Neural cell (in vitro differentiated cells): ENCODE measurements at regions not wholly inside any gene's neighbourhood (a gene's known extent, or its start where the extent isn't known, plus 50 kb on each side); places are given as distances from the start of the nearest gene placed in this dataset.

Experiments
- H2AFZ ChIP-seq: fragments of 200-600, 300-800 bp; sonication (generic), shearing (Covaris generic); 2 replicates; pipeline ENCODE4 v1.6.0; 2014; ENCODE audit warnings: low read depth, mild to moderate bottlenecking, antibody characterized with exemption, low read length, moderate library complexity
- H3F3A ChIP-seq: fragments of 200-600 bp; shearing (Covaris generic); 2 replicates; pipeline ENCODE4 v1.6.1; 2016; ENCODE audit warnings: mild to moderate bottlenecking, moderate library complexity, mixed read lengths, antibody characterized with exemption, low read length; ENCODE audit not compliant: insufficient read depth, poor library complexity, severe bottlenecking
- H3K27ac ChIP-seq: fragments of 200-600, 300-800 bp; sonication (generic), shearing (Covaris generic); 2 replicates; pipeline ENCODE4 v1.5.1; 2014; ENCODE audit warnings: mild to moderate bottlenecking, low read length, moderate library complexity
- H3K27me3 ChIP-seq: fragments of 300-800, 200-600 bp; sonication (generic), shearing (Covaris generic); 2 replicates; pipeline ENCODE4 v1.6.0; 2014; ENCODE audit warnings: mild to moderate bottlenecking, low read depth, low read length, moderate library complexity; ENCODE audit not compliant: insufficient read depth
- H3K36me3 ChIP-seq: fragments of 300-800, 200-600 bp; sonication (generic), shearing (Covaris generic); 2 replicates; pipeline ENCODE4 v1.5.1; 2014; ENCODE audit warnings: mild to moderate bottlenecking, antibody characterized with exemption, low read length, moderate library complexity; ENCODE audit not compliant: insufficient read depth
- H3K4me2 ChIP-seq: fragments of 300-800, 200-600 bp; sonication (generic), shearing (Covaris generic); 2 replicates; pipeline ENCODE4 v1.6.0; 2014; ENCODE audit warnings: mild to moderate bottlenecking, low read length
- H3K4me3 ChIP-seq: fragments of 300-800, 200-600 bp; sonication (generic), shearing (Covaris generic); 2 replicates; pipeline ENCODE4 v1.5.1; 2014; ENCODE audit warnings: mild to moderate bottlenecking, low read length, moderate library complexity
- H3K79me2 ChIP-seq: fragments of 200-600 bp; shearing (Covaris generic); replicated peaks from 2 replicates; pipeline ENCODE4 v1.6.0; 2014; ENCODE audit warnings: mild to moderate bottlenecking, low read length, moderate library complexity; ENCODE audit not compliant: insufficient read depth
- H3K9ac ChIP-seq: fragments of 300-800, 200-600 bp; sonication (generic), shearing (Covaris generic); 2 replicates; pipeline ENCODE4 v1.6.1; 2016; ENCODE audit warnings: mild to moderate bottlenecking, low read length, mixed read lengths
- H3K9me2 ChIP-seq: fragments of 200-600 bp; shearing (Covaris generic); 2 replicates; pipeline ENCODE4 v1.6.1; 2016; ENCODE audit warnings: mild to moderate bottlenecking, low read length, mixed read lengths; ENCODE audit not compliant: insufficient read depth
- H3K9me3 ChIP-seq: fragments of 200-600, 300-800 bp; sonication (generic), shearing (Covaris generic); 2 replicates; pipeline ENCODE4 v1.6.1; 2016; ENCODE audit warnings: mild to moderate bottlenecking, mixed run types, low read length, moderate library complexity, mixed read lengths
- H4K20me1 ChIP-seq: fragments of 200-600 bp; shearing (Covaris generic); 2 replicates; pipeline ENCODE4 v1.6.1; 2016; ENCODE audit warnings: mild to moderate bottlenecking, mixed run types; ENCODE audit not compliant: insufficient read depth
- EP300 ChIP-seq: fragments of 450-650 bp; conservative IDR thresholded peaks from 2 replicates; pipeline ENCODE4 v1.6.1; 2014; ENCODE audit warnings: antibody characterized with exemption, mild to moderate bottlenecking, moderate library complexity; ENCODE audit not compliant: poor library complexity, severe bottlenecking
- EZH2 ChIP-seq: fragments of 200-600, 300-800 bp; shearing (Covaris generic), sonication (generic); IDR thresholded peaks from 2 replicates; pipeline ENCODE4 v1.6.1; 2014; ENCODE audit warnings: antibody characterized with exemption, low read length, borderline replicate concordance, mild to moderate bottlenecking; ENCODE audit not compliant: insufficient read depth, poor library complexity, severe bottlenecking
- MXI1 ChIP-seq: fragments of 450-650 bp; conservative IDR thresholded peaks from 2 replicates; pipeline ENCODE4 v1.6.1; 2014; ENCODE audit warnings: antibody characterized with exemption, mild to moderate bottlenecking; ENCODE audit not compliant: poor library complexity, severe bottlenecking
- POLR2AphosphoS5 ChIP-seq: IDR thresholded peaks from 2 replicates; pipeline ENCODE4 v1.6.1; 2012
- RAD21 ChIP-seq: fragments of 450-650 bp; conservative IDR thresholded peaks from 2 replicates; pipeline ENCODE4 v1.6.1; 2014; ENCODE audit warnings: antibody characterized with exemption, mild to moderate bottlenecking, moderate library complexity
- SMC3 ChIP-seq: fragments of 450-650 bp; conservative IDR thresholded peaks from 2 replicates; pipeline ENCODE4 v1.6.1; 2014; ENCODE audit warnings: antibody characterized with exemption, mild to moderate bottlenecking, moderate library complexity; ENCODE audit not compliant: poor library complexity
- TAF1 ChIP-seq: IDR thresholded peaks from 2 replicates; pipeline ENCODE4 v1.6.1; 2012; ENCODE audit warnings: low read depth
- TF ChIP-seq, protein P1 (sequence below): IDR thresholded peaks from 2 replicates; pipeline ENCODE4 v1.6.1; 2012; ENCODE audit warnings: borderline replicate concordance
- TF ChIP-seq, protein P2 (sequence below): fragments of 450-650 bp; IDR thresholded peaks from 2 replicates; pipeline ENCODE4 v1.5.1; 2014; ENCODE audit warnings: antibody characterized with exemption, mild to moderate bottlenecking, moderate library complexity; ENCODE audit not compliant: poor library complexity, severe bottlenecking

DNA sequence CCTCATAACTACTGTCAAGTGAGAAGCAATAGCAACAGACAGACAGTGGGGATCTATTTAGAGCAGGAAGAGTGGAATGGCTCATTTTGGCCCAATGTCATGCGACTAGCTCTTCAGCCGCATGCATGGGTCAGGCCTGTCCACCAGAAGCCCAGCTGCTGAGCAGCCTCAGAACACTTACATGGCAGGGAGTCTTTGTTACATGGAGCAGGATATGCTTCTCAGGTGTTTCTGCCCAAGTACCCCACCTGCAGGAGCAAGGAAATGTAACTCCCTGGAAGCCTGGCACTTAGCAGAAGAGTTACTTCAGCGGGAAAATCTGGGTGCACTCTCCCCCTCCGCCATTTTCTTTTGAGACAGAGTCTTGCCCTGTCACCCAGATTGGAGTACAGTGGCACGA lies 73.5 kb upstream of the ARHGAP5 start:
- no peak for TF ChIP-seq POLR2AphosphoS5
- TF ChIP-seq RAD21: no peak
- TF ChIP-seq EZH2: no peak
- H3K9me3 ChIP-seq: no peaks in the 10 kb centered on the region
- no peak overlapping the region for H2AFZ ChIP-seq

DNA sequence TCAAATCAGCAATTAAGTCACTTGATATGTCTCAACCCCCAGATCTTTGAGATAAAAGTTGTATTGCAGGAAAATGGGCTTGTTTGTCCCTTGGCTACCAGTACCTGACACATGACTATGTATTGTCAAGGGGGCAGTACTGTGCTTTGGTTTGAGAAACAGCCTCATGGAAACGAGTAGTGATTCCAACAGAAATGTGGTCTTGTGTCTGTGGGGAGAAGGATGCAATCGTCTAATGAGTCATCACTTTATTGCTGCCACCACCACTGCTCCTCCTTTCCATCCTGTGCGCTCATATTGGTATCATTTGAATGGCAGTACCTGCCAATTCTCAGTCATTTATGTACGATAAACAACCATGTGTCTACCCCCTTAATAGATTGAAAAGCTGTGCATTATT lies 72.8 kb upstream of the ARHGAP5 start:
- no peak for TF ChIP-seq RAD21
- no peak for TF ChIP-seq EP300
- TF ChIP-seq POLR2AphosphoS5: no peak
- TF ChIP-seq MXI1: no peak
- no peak for TF ChIP-seq SMC3
- TF ChIP-seq, protein P1, sequence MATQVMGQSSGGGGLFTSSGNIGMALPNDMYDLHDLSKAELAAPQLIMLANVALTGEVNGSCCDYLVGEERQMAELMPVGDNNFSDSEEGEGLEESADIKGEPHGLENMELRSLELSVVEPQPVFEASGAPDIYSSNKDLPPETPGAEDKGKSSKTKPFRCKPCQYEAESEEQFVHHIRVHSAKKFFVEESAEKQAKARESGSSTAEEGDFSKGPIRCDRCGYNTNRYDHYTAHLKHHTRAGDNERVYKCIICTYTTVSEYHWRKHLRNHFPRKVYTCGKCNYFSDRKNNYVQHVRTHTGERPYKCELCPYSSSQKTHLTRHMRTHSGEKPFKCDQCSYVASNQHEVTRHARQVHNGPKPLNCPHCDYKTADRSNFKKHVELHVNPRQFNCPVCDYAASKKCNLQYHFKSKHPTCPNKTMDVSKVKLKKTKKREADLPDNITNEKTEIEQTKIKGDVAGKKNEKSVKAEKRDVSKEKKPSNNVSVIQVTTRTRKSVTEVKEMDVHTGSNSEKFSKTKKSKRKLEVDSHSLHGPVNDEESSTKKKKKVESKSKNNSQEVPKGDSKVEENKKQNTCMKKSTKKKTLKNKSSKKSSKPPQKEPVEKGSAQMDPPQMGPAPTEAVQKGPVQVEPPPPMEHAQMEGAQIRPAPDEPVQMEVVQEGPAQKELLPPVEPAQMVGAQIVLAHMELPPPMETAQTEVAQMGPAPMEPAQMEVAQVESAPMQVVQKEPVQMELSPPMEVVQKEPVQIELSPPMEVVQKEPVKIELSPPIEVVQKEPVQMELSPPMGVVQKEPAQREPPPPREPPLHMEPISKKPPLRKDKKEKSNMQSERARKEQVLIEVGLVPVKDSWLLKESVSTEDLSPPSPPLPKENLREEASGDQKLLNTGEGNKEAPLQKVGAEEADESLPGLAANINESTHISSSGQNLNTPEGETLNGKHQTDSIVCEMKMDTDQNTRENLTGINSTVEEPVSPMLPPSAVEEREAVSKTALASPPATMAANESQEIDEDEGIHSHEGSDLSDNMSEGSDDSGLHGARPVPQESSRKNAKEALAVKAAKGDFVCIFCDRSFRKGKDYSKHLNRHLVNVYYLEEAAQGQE: no peak
- Histone ChIP-seq H3K9me3 (no peaks in the 10 kb centered on the region), H3K36me3 (no peaks in the 10 kb centered on the region), H3K9ac (no peak overlapping the region), H3K4me3 (no peak overlapping the region), H2AFZ (no peak overlapping the region), H3F3A (no peaks in the 10 kb centered on the region), H3K79me2 (no peaks in the 10 kb centered on the region), H3K4me2 (no peak overlapping the region), H3K27ac (no peak overlapping the region), H3K9me2 (no peaks in the 10 kb centered on the region), H4K20me1 (no peaks in the 10 kb centered on the region), H3K27me3 (no peaks in the 10 kb centered on the region)

More for the DNA sequence above, 73.5 kb upstream of the ARHGAP5 start:
- no peak overlapping the region for H3K9ac ChIP-seq
- no peaks in the 10 kb centered on the region for H3K79me2 ChIP-seq
- H4K20me1 ChIP-seq: no peaks in the 10 kb centered on the region
- no peak overlapping the region for H3K4me2 ChIP-seq
- H3K36me3 ChIP-seq: no peaks in the 10 kb centered on the region
- no peaks in the 10 kb centered on the region for H3K9me2 ChIP-seq
- H3K4me3 ChIP-seq: no peak overlapping the region
- H3K27me3 ChIP-seq: no peaks in the 10 kb centered on the region
- no peak overlapping the region for H3K27ac ChIP-seq
- H3F3A ChIP-seq: no peaks in the 10 kb centered on the region

DNA sequence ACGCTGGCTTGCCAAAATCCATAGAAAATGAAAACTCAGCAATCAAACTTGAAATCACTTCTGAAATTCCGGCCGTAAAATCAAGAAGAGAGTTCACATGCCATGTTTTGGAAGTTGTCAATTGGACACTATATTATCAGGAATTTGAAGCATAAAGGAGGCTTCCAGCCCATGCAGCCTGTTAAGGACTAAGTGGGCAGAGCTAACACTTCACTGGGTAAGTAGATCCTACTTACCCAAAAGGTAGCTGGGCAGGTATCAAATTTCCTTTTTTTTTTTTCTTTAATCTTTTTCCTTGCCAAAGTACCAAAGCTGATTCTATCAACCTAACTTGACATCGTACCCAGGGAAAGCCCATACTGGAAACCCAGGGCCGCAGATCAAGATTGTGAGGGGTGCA lies 71.5 kb upstream of the ARHGAP5 start:
- Histone ChIP-seq H3K9me3 (no peaks in the 10 kb centered on the region), H3K36me3 (no peaks in the 10 kb centered on the region), H3F3A (no peaks in the 10 kb centered on the region), H3K4me2 (no peak overlapping the region), H4K20me1 (no peaks in the 10 kb centered on the region), H3K4me3 (no peak overlapping the region), H3K9me2 (no peaks in the 10 kb centered on the region), H2AFZ (no peak overlapping the region), H3K27me3 (no peaks in the 10 kb centered on the region), H3K79me2 (no peaks in the 10 kb centered on the region), H3K9ac (no peak overlapping the region), H3K27ac (no peak overlapping the region)
- TF ChIP-seq, protein P1: no peak
- TF ChIP-seq POLR2AphosphoS5: no peak
- TF ChIP-seq, protein P2, sequence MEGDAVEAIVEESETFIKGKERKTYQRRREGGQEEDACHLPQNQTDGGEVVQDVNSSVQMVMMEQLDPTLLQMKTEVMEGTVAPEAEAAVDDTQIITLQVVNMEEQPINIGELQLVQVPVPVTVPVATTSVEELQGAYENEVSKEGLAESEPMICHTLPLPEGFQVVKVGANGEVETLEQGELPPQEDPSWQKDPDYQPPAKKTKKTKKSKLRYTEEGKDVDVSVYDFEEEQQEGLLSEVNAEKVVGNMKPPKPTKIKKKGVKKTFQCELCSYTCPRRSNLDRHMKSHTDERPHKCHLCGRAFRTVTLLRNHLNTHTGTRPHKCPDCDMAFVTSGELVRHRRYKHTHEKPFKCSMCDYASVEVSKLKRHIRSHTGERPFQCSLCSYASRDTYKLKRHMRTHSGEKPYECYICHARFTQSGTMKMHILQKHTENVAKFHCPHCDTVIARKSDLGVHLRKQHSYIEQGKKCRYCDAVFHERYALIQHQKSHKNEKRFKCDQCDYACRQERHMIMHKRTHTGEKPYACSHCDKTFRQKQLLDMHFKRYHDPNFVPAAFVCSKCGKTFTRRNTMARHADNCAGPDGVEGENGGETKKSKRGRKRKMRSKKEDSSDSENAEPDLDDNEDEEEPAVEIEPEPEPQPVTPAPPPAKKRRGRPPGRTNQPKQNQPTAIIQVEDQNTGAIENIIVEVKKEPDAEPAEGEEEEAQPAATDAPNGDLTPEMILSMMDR: no peak
- TF ChIP-seq RAD21: no peak
- TF ChIP-seq SMC3: no peak
- no peak for TF ChIP-seq EP300
- no peak for TF ChIP-seq EZH2
- TF ChIP-seq TAF1: no peak
